GM10248 (cell line): ENCODE measurements at regions not wholly inside any gene's neighbourhood (a gene's known extent, or its start where the extent isn't known, plus 50 kb on each side); places are given as distances from the start of the nearest gene placed in this dataset.

Experiments used
- CTCF ChIA-PET: fragments of 300-600 bp; sonication (Branson Sonifier 250); formaldehyde crosslinking; extraction: SDS; loops from one replicate; lab custom pipeline; 2021; ENCODE audit warnings: antibody characterized with exemption; lab: Yijun Ruan, JAX
- POLR2A ChIA-PET: fragments of 350-650 bp; sonication (Branson Sonifier 250); formaldehyde crosslinking; extraction: SDS; loops from one replicate; lab custom pipeline; 2020; ENCODE audit warnings: antibody characterized with exemption; lab: Yijun Ruan, JAX
- DNase-seq: peaks from one replicate; pipeline ENCODE4 v3.0.0; 2012; ENCODE audit errors: extremely low spot score
- TF ChIP-seq, protein P1 (sequence below): IDR thresholded peaks from 2 replicates; pipeline ENCODE4 v1.5.1; 2012; ENCODE audit warnings: mild to moderate bottlenecking, low read depth; ENCODE audit errors: extremely low read depth, missing control alignments, control extremely low read depth

DNA sequence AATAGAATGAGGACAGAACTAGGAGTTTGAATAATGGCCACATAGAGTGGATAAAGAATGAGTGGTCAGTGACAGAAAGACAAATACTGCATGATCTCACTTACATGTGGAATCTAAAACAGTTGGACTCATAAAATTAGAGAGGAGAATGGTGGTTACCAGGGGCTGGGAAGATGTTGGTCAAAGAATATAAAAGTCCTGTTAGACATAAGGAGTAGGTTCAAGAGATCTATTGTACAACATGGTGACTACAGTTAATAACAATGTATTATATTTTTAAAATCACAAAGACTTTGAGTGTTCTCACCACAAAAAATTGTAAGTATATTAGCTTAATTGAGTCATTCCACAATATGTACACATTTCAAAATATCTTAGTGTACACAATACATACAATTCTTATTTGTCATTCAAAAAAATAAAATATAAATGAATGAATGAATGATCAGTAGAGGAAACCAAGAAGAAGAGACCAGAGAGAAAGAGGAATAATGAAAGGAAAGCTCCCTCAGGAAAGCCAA lies 177.9 kb upstream of the VRK2 start:
- DNase-seq, result no peak
- POLR2A ChIA-PET, result no interaction called here
- TF ChIP-seq, protein P1, sequence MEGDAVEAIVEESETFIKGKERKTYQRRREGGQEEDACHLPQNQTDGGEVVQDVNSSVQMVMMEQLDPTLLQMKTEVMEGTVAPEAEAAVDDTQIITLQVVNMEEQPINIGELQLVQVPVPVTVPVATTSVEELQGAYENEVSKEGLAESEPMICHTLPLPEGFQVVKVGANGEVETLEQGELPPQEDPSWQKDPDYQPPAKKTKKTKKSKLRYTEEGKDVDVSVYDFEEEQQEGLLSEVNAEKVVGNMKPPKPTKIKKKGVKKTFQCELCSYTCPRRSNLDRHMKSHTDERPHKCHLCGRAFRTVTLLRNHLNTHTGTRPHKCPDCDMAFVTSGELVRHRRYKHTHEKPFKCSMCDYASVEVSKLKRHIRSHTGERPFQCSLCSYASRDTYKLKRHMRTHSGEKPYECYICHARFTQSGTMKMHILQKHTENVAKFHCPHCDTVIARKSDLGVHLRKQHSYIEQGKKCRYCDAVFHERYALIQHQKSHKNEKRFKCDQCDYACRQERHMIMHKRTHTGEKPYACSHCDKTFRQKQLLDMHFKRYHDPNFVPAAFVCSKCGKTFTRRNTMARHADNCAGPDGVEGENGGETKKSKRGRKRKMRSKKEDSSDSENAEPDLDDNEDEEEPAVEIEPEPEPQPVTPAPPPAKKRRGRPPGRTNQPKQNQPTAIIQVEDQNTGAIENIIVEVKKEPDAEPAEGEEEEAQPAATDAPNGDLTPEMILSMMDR, result no peak
- CTCF ChIA-PET, result no interaction called here

DNA sequence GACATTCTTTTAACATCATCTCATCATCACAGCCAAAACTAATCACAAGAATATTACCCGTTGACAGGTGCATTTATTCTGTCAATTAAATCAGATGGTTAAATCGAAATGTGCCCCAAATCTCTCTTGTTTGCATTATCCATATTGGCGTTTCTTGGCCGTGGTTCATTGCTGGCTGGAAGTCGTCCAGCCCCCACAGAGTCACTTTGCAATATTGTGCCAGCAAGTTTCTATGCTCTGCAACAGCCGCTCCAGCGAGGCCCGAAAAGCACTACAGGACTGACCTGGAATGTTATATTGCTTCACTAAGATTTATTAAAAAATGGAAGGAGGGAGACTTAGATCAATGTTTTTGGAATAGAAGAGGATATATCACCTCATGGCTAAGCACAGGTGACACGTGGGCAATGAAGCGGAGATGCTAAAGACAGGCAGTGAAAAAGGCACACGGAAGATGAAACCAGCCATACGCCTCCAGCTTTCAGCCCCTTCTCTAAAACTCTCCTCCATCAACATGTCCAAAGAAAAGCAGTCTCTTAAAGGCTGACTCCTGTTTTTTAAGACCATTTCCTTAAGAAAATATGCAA lies 176.8 kb upstream of the VRK2 start:
- POLR2A ChIA-PET, result no interaction called here

DNA sequence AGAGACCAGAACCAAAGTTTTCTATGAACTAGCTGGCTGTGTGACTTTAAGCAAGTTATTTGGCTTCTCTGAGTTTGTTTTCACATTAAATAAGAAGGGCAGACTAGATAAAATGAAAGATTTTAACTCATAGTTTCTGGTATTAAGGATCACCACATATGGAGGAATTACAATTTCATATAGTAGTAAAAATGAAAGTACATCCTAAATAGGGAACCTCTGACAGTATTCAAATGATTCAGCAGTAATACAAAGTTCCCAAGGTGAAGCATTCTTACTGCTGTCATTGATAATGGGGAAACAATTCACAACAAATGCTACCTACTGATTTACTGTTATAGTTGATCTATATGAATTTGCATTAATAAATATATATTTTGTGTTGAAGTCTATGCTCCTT lies 170.3 kb upstream of the VRK2 start:
- ChIA-PET POLR2A (no interaction called here), CTCF (no interaction called here)
- TF ChIP-seq, protein P1, result no peak
- no peak for DNase-seq

More for the DNA sequence above, 176.8 kb upstream of the VRK2 start:
- DNase-seq, result no peak
- CTCF ChIA-PET, result interaction anchor here (1.3 to 2.2 kb wide), 2 partner anchors 9 to 11 kb away, joined by 3 to 5 read pairs; no protein-coding TSS in a partner anchor
- TF ChIP-seq, protein P1, result no peak

DNA sequence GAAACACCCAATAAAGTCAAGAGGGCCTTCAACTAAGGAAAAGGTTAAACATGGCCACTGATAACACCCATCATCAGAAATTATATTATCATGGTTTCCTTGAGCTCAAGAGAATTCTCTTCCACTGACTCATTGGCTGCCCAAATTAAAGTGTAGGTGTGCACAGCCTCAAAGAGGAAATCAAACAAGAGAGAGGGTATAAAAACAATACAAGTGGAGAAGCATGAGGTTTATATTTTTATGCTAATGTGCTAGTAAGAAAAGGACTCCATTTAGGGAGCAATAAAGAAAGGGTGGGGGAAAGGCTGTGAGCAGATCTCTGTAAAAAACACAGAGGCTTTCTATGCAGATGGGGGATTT lies 168.8 kb upstream of the VRK2 start:
- CTCF ChIA-PET, result interaction anchor here (0.9 to 1.7 kb wide), 2 partner anchors 10 to 14 kb away, joined by 4 to 5 read pairs; no protein-coding TSS in a partner anchor
- DNase-seq, result no peak
- TF ChIP-seq, protein P1, result no peak
- POLR2A ChIA-PET, result no interaction called here

DNA sequence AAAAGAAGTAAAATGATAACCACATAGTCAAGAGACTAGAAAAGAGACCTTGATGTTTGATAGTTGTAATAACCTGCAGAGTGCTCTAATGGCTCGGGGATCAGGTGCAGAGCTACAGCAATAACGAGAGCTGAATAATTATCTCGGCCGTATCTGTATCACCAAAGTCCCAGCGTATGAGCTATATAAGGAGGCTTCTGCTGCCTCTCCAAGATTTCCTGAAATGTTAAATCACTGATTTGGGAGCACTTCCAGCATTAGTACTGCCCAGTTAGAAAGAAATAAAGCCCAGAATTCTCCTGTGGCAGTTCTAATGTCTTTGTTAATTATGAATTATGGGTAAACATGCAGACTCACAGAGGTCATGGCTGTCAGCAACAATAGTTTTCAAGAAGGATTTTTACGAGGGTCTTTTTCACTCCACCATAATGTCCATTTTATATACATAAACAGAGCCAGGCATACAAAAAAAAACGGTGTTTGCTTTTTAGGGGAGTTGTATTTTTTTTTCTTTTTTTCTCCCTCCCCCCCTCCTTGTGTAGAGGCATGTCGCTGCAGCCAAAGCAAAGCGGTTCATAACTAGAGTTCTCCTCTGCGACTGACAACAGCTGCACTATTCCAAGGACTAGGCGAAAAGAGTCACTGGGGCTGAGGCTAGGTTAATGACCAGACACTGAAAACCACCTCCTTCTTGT lies 168.3 kb upstream of the VRK2 start:
- CTCF ChIA-PET, result interaction anchor here (0.9 to 1.7 kb wide), 3 partner anchors 9 to 14 kb away, joined by 3 to 5 read pairs (median 4); no protein-coding TSS in a partner anchor
- TF ChIP-seq, protein P1, result no peak
- DNase-seq, result no peak
- POLR2A ChIA-PET, result no interaction called here

DNA sequence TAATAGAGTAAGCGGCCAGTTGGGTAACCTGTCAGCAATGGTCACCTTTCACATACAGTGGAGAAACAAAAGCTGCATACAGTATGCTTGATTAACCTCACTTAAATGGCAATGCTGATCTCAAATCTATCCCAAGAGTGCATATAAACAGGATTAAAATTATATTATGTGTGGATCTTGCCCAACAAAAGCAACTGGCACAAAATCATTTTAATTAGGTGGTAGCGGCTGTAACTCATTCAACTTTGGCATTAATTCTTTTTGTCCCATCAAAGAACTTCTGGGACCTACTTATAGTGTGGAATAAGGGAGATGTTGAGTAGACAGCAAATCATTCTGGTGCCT lies 167.8 kb upstream of the VRK2 start:
- POLR2A ChIA-PET, result no interaction called here

More for the DNA sequence above, 167.8 kb upstream of the VRK2 start:
- TF ChIP-seq, protein P1, result no peak
- no peak for DNase-seq
- CTCF ChIA-PET, result interaction anchor here (0.9 to 1.7 kb wide), 3 partner anchors 9 to 11 kb away, joined by 3 to 5 read pairs (median 3); no protein-coding TSS in a partner anchor
